SKM-1 (cell line): ENCODE measurements at regions not wholly inside any gene's neighbourhood (a gene's known extent, or its start where the extent isn't known, plus 50 kb on each side); places are given as distances from the start of the nearest gene placed in this dataset.
"Not testable (repeated sequence)": the region's sequence is repeated elsewhere in the genome, so short reads cannot be mapped to it uniquely, and the experiment has no call there.

Experiments
- DNase-seq: peaks from one replicate; lab custom pipeline; 2025; ENCODE audit not compliant: unreplicated experiment; lab: John Stamatoyannopoulos, UW

DNA sequence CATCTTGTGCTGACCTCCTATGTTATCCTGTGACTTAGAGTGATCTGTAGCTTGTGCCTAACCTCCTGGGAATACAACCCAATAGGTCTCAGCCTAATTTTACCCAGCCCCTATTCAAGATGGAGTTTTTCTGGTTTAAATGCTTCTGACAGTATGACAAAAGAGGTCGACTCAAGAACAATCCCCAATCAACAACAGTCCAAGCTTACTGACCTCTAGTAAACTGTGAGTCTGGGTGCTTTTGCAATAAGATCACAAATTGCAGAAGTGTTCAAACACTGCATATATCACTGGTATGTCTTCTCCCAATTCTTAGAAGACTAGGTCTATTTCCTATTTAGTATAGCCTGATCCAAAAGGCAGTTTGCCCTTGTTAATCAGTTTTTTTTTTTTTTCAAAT is 323.5 kb upstream of the PTGER4 start:
- DNase-seq = peak; percentile 83

GRCh38 chr5:40355846-40356245 is 323.9 kb upstream of the PTGER4 start:
- no peak for DNase-seq

DNA sequence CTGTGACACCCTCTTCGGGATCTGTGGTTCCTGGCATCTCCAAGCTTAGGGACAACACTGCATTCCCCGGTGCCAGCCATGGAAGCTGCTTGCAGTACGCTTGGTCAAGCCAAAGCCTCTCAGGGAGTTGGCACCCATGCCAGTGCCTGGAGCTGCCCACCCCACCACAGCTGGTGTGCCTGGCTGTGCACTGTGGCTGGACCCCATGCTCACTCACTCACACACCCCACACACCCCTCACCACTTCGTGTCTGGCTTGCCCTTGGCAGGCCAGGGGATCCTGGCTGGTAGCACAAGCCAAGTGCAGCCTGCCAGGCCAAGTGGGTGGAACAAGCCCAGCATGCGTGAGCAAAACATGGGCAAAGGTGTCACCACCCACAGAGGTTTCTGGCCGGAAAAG is 324.5 kb upstream of the PTGER4 start:
- DNase-seq = no peak

DNA sequence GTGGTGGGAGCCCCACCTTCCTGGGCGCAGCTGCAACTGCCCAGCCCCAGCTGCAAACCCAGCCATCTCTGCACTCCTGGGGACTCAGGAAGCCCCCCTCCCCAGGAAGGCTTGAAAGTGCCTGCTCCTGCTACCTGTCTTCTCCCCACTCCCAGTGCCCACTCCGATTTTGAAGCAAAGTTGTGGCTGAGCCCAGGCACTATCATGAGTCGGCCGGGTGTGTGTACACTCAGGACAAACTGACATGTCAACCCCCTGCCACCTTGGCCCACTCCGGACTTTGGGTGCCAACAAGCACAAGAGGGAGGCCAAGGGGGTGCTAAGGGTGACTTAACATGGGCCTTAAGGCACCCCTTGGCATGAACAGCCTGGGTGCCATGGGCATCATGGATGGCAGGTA is 325.5 kb upstream of the PTGER4 start:
- DNase-seq = no peak

DNA sequence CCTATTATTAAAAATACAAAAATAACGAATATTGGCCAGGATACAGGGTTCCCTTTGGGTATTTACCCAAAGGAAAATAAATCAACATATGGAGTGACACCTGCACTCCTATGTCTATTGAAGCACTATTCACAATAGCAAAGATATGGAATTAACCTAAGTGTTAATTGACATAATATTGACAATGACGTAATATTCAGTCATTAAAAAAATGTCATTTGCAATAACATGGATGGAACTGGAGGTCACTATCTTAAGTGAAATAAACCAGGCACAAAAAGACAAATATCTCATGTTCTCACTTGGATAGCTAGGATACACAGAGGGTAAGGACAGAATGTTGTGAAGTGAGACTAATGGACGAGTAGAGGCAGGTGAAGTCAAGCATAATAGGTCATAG is 326.3 kb upstream of the PTGER4 start:
- no peak for DNase-seq

DNA sequence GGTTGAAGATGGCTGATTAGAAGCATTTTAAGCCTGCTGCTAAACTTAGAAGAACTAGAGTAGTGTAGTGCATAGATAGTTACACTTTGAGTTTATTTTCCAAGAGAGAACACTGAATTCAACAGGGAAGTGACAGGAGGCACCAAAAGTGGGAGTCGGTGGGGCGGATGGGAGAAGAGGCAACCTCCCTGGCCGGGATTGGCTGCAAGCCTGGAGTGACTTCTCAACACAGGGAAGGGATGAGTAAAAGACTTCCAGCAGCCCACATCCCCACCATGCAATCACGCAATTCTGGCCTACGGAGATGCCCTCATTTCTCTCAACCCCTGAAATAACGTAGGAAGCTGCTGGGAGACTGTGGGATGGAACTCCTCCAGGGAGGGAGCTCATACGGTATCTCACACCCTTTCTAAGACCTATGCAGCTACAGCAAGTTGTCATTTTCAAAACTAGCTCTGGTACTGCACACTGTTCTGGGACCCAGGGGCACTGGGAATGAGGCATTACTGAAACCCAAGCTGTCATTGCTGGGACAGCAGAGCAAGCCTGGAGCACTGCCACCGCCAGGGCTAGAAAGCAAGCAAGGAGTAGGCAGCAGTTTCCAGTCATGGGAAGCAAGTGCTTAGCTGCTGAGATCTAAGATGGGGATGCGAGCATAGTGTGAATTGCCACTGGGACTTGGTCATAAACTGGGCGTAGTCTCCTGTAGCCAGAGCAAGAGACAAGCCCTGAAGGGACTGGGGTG is 331.6 kb upstream of the PTGER4 start:
- DNase-seq = no peak

DNA sequence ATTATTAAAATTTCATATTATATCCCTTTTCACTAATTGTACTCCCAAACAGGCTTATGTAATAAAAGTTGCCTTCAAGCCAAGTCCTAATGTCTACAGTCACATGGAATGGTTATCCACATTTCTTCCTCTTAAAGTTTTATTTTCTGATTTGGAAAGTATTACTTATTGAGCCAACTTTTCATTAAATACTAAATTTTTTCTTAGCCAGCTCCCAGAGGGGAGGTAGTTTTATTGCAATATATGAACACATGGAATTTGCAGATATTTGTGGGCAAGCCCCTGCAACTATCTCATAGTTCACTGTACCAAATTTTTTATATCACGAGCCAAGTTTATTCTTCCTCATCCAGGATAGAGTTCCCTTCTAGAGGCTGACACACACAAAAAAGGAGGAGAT is 332.8 kb upstream of the PTGER4 start:
- DNase-seq = no peak

- not testable (repeated sequence) for DNase-seq
These were observed 341.3 kb upstream of the PTGER4 start for GRCh38 chr5:40338434-40338833.

GRCh38 chr5:40334242-40334635 is 345.5 kb upstream of the PTGER4 start:
- no peak for DNase-seq

DNA sequence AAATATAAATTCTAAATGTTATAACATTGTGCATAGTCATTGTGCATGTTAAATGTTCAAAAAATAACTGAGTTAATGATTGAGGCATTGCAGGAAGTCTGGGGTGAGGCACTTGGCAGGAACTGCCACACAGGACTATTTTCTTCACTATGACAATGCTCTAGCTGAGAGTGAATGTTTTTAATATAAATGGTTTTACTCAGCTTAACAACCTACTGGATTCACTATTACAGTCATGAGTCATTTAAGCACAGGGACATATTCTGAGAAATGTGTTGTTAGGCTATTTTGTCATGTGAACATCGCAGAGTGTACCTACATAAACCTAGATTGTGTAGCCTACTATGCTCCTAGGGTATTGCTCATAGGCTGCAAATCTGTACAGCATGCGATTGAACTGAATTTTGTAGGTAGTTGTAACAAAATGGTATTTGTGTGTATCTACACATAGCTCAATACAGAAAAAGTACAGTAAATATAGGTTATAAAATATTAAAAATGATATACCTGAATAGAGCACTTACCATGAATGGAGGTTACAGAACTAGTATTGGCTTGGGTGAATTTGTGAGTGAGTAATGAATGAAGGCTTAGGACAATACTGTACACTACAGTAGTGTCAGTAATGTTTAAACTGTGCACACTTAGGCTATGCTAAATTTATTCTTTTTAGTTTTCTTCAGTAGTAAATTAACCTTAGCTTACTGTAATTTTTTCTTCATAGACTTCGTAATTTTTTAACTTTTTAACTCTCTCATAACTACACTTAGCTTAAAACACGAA is 346.1 kb upstream of the PTGER4 start:
- DNase-seq = no peak

- no peak for DNase-seq
These were observed 346.7 kb upstream of the PTGER4 start for GRCh38 chr5:40332970-40333369.

- DNase-seq = no peak
These were observed 348.1 kb upstream of the PTGER4 start for GRCh38 chr5:40331616-40332015.

- no peak for DNase-seq
These were observed 358.2 kb upstream of the PTGER4 start for GRCh38 chr5:40321514-40321913.

GRCh38 chr5:40318395-40318794 is 361.3 kb upstream of the PTGER4 start:
- DNase-seq = no peak

GRCh38 chr5:40317023-40317422 is 362.7 kb upstream of the PTGER4 start:
- no peak for DNase-seq

DNA sequence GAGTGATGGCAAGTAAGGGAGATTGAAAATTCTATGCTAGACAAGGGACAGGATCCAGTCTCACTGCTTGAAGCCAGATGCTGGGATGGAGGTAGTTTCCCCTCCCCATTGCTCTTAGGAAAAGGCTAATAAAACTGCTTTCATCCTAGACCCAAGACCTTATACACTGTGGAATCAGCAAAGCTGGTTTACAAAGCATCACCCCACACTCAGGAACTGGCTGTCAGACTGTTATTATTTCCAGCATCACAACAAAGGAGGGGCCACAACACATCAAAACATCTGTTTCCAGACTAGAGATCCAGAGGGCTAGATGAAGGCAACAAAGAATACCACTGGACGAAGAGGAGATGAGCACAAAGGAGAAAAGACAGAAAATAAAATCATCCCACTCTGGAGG is 364.6 kb upstream of the PTGER4 start:
- DNase-seq = no peak

- DNase-seq = no peak
These were observed 365.4 kb upstream of the PTGER4 start for GRCh38 chr5:40314275-40314674.

DNA sequence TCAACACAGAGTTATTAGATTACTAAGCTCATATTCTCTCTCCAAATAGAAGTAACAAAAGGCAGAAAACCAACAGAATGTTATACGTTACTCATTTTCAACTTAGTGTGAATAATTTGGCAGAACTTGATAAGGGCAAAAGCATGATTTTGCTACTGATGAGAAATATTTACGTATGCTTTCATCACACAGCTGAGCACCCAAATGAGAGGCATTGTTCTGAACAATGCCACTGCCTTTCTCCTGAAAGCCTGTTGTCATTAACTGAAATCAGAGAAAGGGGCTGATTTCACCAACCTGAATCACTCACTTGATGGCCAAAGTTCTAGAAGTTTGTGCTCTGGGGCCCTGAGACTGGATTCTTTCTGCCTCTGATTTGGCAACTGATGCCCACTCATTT is 367.5 kb upstream of the PTGER4 start:
- no peak for DNase-seq

GRCh38 chr5:40309851-40310250 is 369.9 kb upstream of the PTGER4 start:
- no peak for DNase-seq

DNA sequence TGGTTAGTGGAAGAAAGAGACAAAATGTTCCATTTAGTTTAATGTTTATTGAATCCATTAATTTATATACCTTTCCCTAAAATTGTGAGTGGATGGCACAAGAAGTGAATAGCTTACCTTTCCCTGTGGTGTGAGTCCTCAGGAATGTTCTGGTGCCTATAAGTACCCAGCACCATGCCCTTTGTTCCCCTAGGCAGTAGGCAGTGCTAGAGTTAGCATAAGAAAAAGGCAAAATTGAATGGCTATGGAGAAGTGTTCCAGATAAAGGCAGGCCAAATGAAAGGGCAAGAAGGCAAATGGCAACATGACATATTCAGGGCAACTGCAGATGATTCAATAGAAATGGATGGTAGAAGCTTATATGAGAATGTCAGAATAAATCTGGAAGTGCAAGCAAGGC is 370.8 kb upstream of the PTGER4 start:
- DNase-seq = no peak

DNA sequence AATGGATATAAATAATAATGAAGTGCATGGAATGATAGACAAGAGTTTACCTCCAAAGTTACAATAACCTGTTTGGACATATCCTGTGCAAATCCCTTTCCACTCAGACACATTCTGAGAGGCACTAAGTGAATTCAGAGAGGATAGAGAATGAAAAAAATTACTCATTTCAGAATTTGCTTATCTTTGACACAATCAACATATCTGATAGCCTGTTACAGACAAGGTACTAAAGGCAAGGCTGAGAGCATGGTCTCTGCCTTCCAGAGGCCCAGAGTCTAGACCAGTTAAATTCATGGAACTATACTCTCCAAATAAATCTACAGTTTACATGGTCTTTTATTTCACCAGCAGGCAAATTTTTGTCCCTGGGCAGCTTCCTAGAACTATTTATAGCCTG is 371.8 kb upstream of the PTGER4 start:
- no peak for DNase-seq

GRCh38 chr5:40306869-40307487 is 372.7 kb upstream of the PTGER4 start:
- no peak for DNase-seq
